A673 (cell line): ENCODE measurements at regions not wholly inside any gene's neighbourhood (a gene's known extent, or its start where the extent isn't known, plus 50 kb on each side); places are given as distances from the start of the nearest gene placed in this dataset.

Source experiments
- CTCF ChIP-seq: fragments of 300-800, 200-600 bp; sonication (generic); conservative IDR thresholded peaks from 2 replicates; pipeline ENCODE4 v1.5.1; 2017; ENCODE audit warnings: low read depth, mild to moderate bottlenecking, antibody characterized with exemption, low read length, moderate library complexity, mixed read lengths
- EZH2 ChIP-seq: fragments of 200-600 bp; sonication (generic); IDR thresholded peaks from 2 replicates; pipeline ENCODE4 v1.6.1; 2017; ENCODE audit warnings: borderline replicate concordance, low read depth, mild to moderate bottlenecking, mixed read lengths, antibody characterized with exemption, low read length; ENCODE audit not compliant: poor library complexity, severe bottlenecking

GRCh38 chr2:30003128-30003527 lies 81.7 kb upstream of the ALK start:
- TF ChIP-seq CTCF (no peak), EZH2 (no peak)
